GM18951 (cell line): ENCODE measurements at regions not wholly inside any gene's neighbourhood (a gene's known extent, or its start where the extent isn't known, plus 50 kb on each side); places are given as distances from the start of the nearest gene placed in this dataset.

Source experiments
- POLR2A ChIP-seq: IDR thresholded peaks from 4 replicates; pipeline ENCODE4 v1.6.1; 2011; ENCODE audit warnings: mild to moderate bottlenecking; ENCODE audit not compliant: insufficient read length, insufficient read depth; ENCODE audit errors: extremely low read depth
- in situ Hi-C: fragments of 300-500 bp; cut with MboI; formaldehyde crosslinking; loops from one replicate; pipeline ENCODE4 v1.12.0; 2022; ENCODE audit warnings: low sequenced_read_pairs, mixed read lengths, inconsistent platforms; ENCODE audit not compliant: unreplicated experiment

- in situ Hi-C loops = no loop called here
- TF ChIP-seq POLR2A = no peak
Observed at GRCh38 chr18:73670524-73670923, 477.1 kb downstream of the FBXO15 start.

GRCh38 chr18:73670039-73670438 lies 477.6 kb downstream of the FBXO15 start:
- no peak for TF ChIP-seq POLR2A

GRCh38 chr18:73669297-73669696 lies 478.3 kb downstream of the FBXO15 start:
- in situ Hi-C loops = no loop called here
- no peak for TF ChIP-seq POLR2A

More at GRCh38 chr18:73670039-73670438, 477.6 kb downstream of the FBXO15 start:
- in situ Hi-C loops = no loop called here

- TF ChIP-seq POLR2A = no peak
- in situ Hi-C loops = no loop called here
Observed at GRCh38 chr18:73668051-73668450, 479.6 kb downstream of the FBXO15 start.

GRCh38 chr18:73666772-73667171 lies 480.9 kb downstream of the FBXO15 start:
- in situ Hi-C loops = no loop called here

GRCh38 chr18:73664896-73665295 lies 482.7 kb downstream of the FBXO15 start:
- in situ Hi-C loops = no loop called here
- TF ChIP-seq POLR2A = no peak

More at GRCh38 chr18:73666772-73667171, 480.9 kb downstream of the FBXO15 start:
- TF ChIP-seq POLR2A = no peak

GRCh38 chr18:73663581-73663980 lies 484.1 kb downstream of the FBXO15 start:
- in situ Hi-C loops = no loop called here
- no peak for TF ChIP-seq POLR2A

GRCh38 chr18:73662421-73662820 lies 485.2 kb downstream of the FBXO15 start:
- in situ Hi-C loops = no loop called here
- TF ChIP-seq POLR2A = no peak

- in situ Hi-C loops = no loop called here
- TF ChIP-seq POLR2A = no peak
Observed at GRCh38 chr18:73660931-73661856, 486.4 kb downstream of the FBXO15 start.

- in situ Hi-C loops = no loop called here
- no peak for TF ChIP-seq POLR2A
Observed at GRCh38 chr18:73656691-73657090, 490.9 kb downstream of the FBXO15 start.

- no peak for TF ChIP-seq POLR2A
- in situ Hi-C loops = no loop called here
Observed at GRCh38 chr18:73653827-73654226, 493.8 kb downstream of the FBXO15 start.

- in situ Hi-C loops = no loop called here
- no peak for TF ChIP-seq POLR2A
Observed at GRCh38 chr18:73653251-73653650, 494.4 kb downstream of the FBXO15 start.

- no peak for TF ChIP-seq POLR2A
- in situ Hi-C loops = no loop called here
Observed at GRCh38 chr18:73647391-73647790, 500.2 kb downstream of the FBXO15 start.

GRCh38 chr18:73646772-73647171 lies 500.9 kb downstream of the FBXO15 start:
- TF ChIP-seq POLR2A = no peak
- in situ Hi-C loops = no loop called here
